Activated T-helper 1 cell treated with anti-CD3 and anti-CD28 coated beads, Interleukin-12 subunit alpha, Interleukin-12 subunit beta, Interleukin-2, Interleukin-4 antibody, amounts not matched to agents 30 ng/mL and 10 ng/mL and 1 ng/mL, durations not matched to agents 14 hours and 24 hours and 36 hours (primary cell): ENCODE measurements at regions not wholly inside any gene's neighbourhood (a gene's known extent, or its start where the extent isn't known, plus 50 kb on each side); places are given as distances from the start of the nearest gene placed in this dataset.
"Not testable (repeated sequence)": the region's sequence is repeated elsewhere in the genome, so short reads cannot be mapped to it uniquely, and the experiment has no call there.

ENCODE experiments used
- DNase-seq: peaks from one replicate; pipeline ENCODE4 v3.0.0; 2021; ENCODE audit warnings: low spot score
- H3K27ac Mint-ChIP-seq: one replicate; pipeline ENCODE4 v1.8.0; 2021; ENCODE audit warnings: mild to moderate bottlenecking, mixed read lengths
- H3K27me3 Mint-ChIP-seq: one replicate; pipeline ENCODE4 v1.8.0; 2022; ENCODE audit warnings: mild to moderate bottlenecking, moderate library complexity, mixed read lengths; ENCODE audit not compliant: insufficient read depth
- H3K36me3 Mint-ChIP-seq: one replicate; pipeline ENCODE4 v1.8.0; 2021; ENCODE audit warnings: low read depth, mixed read lengths
- H3K4me1 Mint-ChIP-seq: one replicate; pipeline ENCODE4 v1.8.0; 2021; ENCODE audit warnings: low read depth, mixed read lengths
- H3K4me3 Mint-ChIP-seq: one replicate; pipeline ENCODE4 v1.8.0; 2021; ENCODE audit warnings: mild to moderate bottlenecking, moderate library complexity, mixed read lengths
- H3K9me3 Mint-ChIP-seq: one replicate; pipeline ENCODE4 v1.8.0; 2021; ENCODE audit warnings: mixed read lengths
- intact Hi-C: fragments of 100-400 bp; cut with micrococcal nuclease; formaldehyde crosslinking; loops from one replicate; pipeline ENCODE4 v1.15.1; 2024

DNA sequence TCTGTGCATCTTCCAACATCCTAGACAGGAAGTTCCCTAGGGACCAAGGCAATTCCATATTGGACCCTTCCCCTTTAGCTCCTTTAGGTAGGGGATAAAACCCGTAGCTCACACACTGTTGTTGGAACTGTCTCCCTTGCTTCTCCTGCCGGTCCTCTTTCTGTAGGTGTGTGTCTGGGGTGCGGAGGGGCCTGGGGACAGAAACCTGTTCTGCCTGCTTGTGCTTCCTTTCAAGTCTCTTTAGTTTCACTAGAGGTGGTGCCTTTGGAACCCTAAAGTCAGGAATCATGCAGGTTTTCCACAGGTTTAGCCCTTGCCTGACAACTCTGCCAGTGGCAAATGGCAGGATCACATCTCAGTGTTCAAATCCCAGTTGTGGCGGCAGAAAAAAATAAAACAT, 74.6 kb upstream of the PTGFRN start:
- Mint-ChIP-seq H3K36me3 (no peaks in the 10 kb centered on the region), H3K9me3 (peaks cover 16% of the 10 kb centered on the region), H3K27me3 (no peaks in the 10 kb centered on the region), H3K4me1 (peaks cover 29% of the 10 kb centered on the region), H3K4me3 (no peak overlapping the region), H3K27ac (no peak overlapping the region)
- no peak for DNase-seq
- intact Hi-C loops, result no loop called here

- intact Hi-C loops, result no loop called here
- H3K27me3 Mint-ChIP-seq, result no peaks in the 10 kb centered on the region
Measured at GRCh38 chr1:116836099-116836498, 73.6 kb upstream of the PTGFRN start.

GRCh38 chr1:116841569-116842344, 68.0 kb upstream of the PTGFRN start:
- Mint-ChIP-seq H3K27me3 (no peaks in the 10 kb centered on the region), H3K4me1 (peaks cover 7% of the 10 kb centered on the region), H3K4me3 (no peak overlapping the region), H3K9me3 (peaks cover 25% of the 10 kb centered on the region), H3K27ac (no peak overlapping the region), H3K36me3 (no peaks in the 10 kb centered on the region)
- no peak for DNase-seq
- intact Hi-C loops, result no loop called here

More at GRCh38 chr1:116836099-116836498, 73.6 kb upstream of the PTGFRN start:
- Mint-ChIP-seq H3K4me3 (no peak overlapping the region), H3K9me3 (peaks cover 16% of the 10 kb centered on the region), H3K4me1 (peaks cover 21% of the 10 kb centered on the region), H3K36me3 (no peaks in the 10 kb centered on the region), H3K27ac (no peak overlapping the region)
- no peak for DNase-seq

DNA sequence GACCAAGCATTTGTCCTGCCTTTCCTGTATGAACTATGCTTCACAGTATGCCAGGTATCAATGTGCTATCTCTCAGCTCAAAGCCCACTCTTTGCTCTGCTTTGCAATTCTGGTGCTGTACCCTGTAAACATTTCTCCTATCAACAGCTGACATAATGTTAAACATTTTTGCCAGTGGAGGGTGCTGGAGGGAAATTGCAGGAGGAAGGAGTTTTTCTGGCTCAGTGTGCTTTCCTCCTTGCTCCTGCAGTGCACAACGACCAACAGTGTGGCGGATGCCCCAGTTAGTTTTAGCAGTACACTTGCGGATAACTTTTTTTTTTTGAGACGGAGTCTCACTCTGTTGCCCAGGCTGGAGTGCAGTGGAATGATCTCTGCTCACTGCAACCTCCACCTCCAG, 67.1 kb upstream of the PTGFRN start:
- intact Hi-C loops, result no loop called here
- peaks cover 17% of the 10 kb centered on the region for H3K9me3 Mint-ChIP-seq
- no peak for DNase-seq
- no peak overlapping the region for H3K4me3 Mint-ChIP-seq
- H3K27me3 Mint-ChIP-seq, result no peaks in the 10 kb centered on the region
- H3K36me3 Mint-ChIP-seq, result no peaks in the 10 kb centered on the region
- H3K27ac Mint-ChIP-seq, result no peak overlapping the region
- H3K4me1 Mint-ChIP-seq, result peaks cover 15% of the 10 kb centered on the region

GRCh38 chr1:116844775-116845174, 64.9 kb upstream of the PTGFRN start:
- Mint-ChIP-seq H3K36me3 (no peaks in the 10 kb centered on the region), H3K9me3 (peaks cover 14% of the 10 kb centered on the region), H3K4me1 (peaks cover 30% of the 10 kb centered on the region), H3K4me3 (no peak overlapping the region), H3K27me3 (no peaks in the 10 kb centered on the region), H3K27ac (no peak overlapping the region)
- intact Hi-C loops, result no loop called here
- DNase-seq, result no peak

- Mint-ChIP-seq H3K4me1 (peaks cover 34% of the 10 kb centered on the region), H3K9me3 (peaks cover 14% of the 10 kb centered on the region), H3K27ac (no peak overlapping the region), H3K4me3 (no peak overlapping the region), H3K36me3 (peaks cover 3% of the 10 kb centered on the region), H3K27me3 (no peaks in the 10 kb centered on the region)
- intact Hi-C loops, result no loop called here
- DNase-seq, result no peak
Measured at GRCh38 chr1:116847190-116847589, 62.5 kb upstream of the PTGFRN start.

GRCh38 chr1:116847688-116848531, 61.8 kb upstream of the PTGFRN start:
- Mint-ChIP-seq H3K9me3 (peaks cover 14% of the 10 kb centered on the region), H3K4me1 (peaks cover 34% of the 10 kb centered on the region), H3K27me3 (no peaks in the 10 kb centered on the region), H3K36me3 (peaks cover 3% of the 10 kb centered on the region), H3K27ac (peak overlapping the region; percentile 38), H3K4me3 (no peak overlapping the region)
- intact Hi-C loops, result loop anchor here (1.0 kb wide), 5 partner anchors 21 to 85 kb away; no protein-coding TSS in a partner anchor
- no peak for DNase-seq

GRCh38 chr1:116850436-116850835, 59.3 kb upstream of the PTGFRN start:
- DNase-seq, result no peak
- no peaks in the 10 kb centered on the region for H3K27me3 Mint-ChIP-seq
- H3K36me3 Mint-ChIP-seq, result peaks cover 3% of the 10 kb centered on the region
- H3K9me3 Mint-ChIP-seq, result peaks cover 5% of the 10 kb centered on the region
- no peak overlapping the region for H3K27ac Mint-ChIP-seq
- peaks cover 57% of the 10 kb centered on the region for H3K4me1 Mint-ChIP-seq
- H3K4me3 Mint-ChIP-seq, result no peak overlapping the region
- intact Hi-C loops, result no loop called here

DNA sequence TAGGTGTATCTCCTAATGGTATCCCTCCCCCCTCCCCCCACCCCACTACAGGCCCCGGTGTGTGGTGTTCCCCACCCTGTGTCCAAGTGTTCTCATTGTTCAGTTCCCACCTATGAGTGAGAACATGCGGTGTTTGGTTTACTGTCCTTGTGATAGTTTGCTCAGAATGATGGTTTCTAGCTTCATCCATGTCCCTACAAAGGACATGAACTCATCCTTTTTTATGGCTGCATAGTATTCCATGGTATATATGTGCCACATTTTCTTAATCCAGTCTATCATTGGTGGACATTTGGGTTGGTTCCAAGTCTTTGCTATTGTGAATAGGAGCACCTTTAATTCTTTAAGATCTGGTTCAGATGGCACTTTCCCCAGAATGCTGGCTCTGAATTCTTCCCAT, 58.5 kb upstream of the PTGFRN start:
- H3K4me1 Mint-ChIP-seq, result peaks cover 53% of the 10 kb centered on the region
- intact Hi-C loops, H3K9me3 Mint-ChIP-seq: not testable (repeated sequence)

GRCh38 chr1:116851846-116852245, 57.9 kb upstream of the PTGFRN start:
- peaks cover 3% of the 10 kb centered on the region for H3K36me3 Mint-ChIP-seq

More for the DNA sequence above, 58.5 kb upstream of the PTGFRN start:
- not testable (repeated sequence) for DNase-seq, H3K36me3 Mint-ChIP-seq, H3K27me3 Mint-ChIP-seq, H3K4me3 Mint-ChIP-seq, H3K27ac Mint-ChIP-seq

DNA sequence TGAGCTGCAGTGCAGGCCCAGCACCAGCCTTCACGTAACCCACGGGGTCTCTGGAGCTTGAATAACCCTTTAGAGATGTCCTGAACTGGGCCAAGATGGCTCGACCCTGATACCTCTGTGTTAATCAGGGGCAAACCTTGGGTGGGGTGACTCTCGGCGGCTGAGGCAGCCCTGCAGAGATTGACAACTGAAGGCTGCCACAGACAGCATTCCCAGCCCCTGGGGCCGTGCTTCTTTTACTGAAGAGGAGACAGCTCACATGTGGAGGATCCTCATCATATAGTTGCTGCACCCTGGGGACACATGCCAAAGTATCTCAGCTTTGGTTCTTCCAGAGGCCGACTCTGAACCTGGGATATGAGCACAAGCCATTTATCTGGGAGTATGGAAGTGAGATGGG, 57.3 kb upstream of the PTGFRN start:
- DNase-seq, result no peak
- no peak overlapping the region for H3K4me3 Mint-ChIP-seq
- intact Hi-C loops, result no loop called here
- H3K27ac Mint-ChIP-seq, result no peak overlapping the region
- no peaks in the 10 kb centered on the region for H3K9me3 Mint-ChIP-seq
- H3K4me1 Mint-ChIP-seq, result peaks cover 45% of the 10 kb centered on the region
- H3K36me3 Mint-ChIP-seq, result peaks cover 3% of the 10 kb centered on the region
- H3K27me3 Mint-ChIP-seq, result no peaks in the 10 kb centered on the region

More at GRCh38 chr1:116851846-116852245, 57.9 kb upstream of the PTGFRN start:
- intact Hi-C loops, result no loop called here
- no peaks in the 10 kb centered on the region for H3K27me3 Mint-ChIP-seq
- no peaks in the 10 kb centered on the region for H3K9me3 Mint-ChIP-seq
- no peak overlapping the region for H3K27ac Mint-ChIP-seq
- H3K4me3 Mint-ChIP-seq, result no peak overlapping the region
- no peak for DNase-seq
- peaks cover 50% of the 10 kb centered on the region for H3K4me1 Mint-ChIP-seq

GRCh38 chr1:116852910-116853309, 56.8 kb upstream of the PTGFRN start:
- Mint-ChIP-seq H3K27ac (no peak overlapping the region), H3K9me3 (no peaks in the 10 kb centered on the region), H3K4me3 (no peak overlapping the region), H3K4me1 (peaks cover 39% of the 10 kb centered on the region), H3K36me3 (peaks cover 3% of the 10 kb centered on the region), H3K27me3 (no peaks in the 10 kb centered on the region)
- no peak for DNase-seq
- intact Hi-C loops, result loop anchor here (1.0 kb wide), 1 partner anchor 26 kb away; no protein-coding TSS in a partner anchor
